Keratinocyte (primary cell): ENCODE measurements at regions not wholly inside any gene's neighbourhood (a gene's known extent, or its start where the extent isn't known, plus 50 kb on each side); places are given as distances from the start of the nearest gene placed in this dataset.

Experiments used
- DNase-seq: peaks from one replicate; pipeline ENCODE4 v3.0.0-alpha.2; 2011; ENCODE audit warnings: low read depth, missing footprints, low spot score
- FAIRE-seq: peaks from 2 replicates; lab custom pipeline; 2011; peaks lifted over from hg19 to GRCh38; lab: Jason Lieb, UNC
- H2AFZ ChIP-seq: 2 replicates; pipeline ENCODE4 v1.6.0; 2012; ENCODE audit warnings: low read length, control low read depth, inconsistent platforms; ENCODE audit not compliant: control insufficient read depth
- H3K27ac ChIP-seq: 2 replicates; pipeline ENCODE4 v1.5.1; 2011; ENCODE audit warnings: low read length; ENCODE audit not compliant: control insufficient read depth, insufficient read depth
- H3K27me3 ChIP-seq: 3 replicates; pipeline ENCODE4 v1.6.0; 2011; ENCODE audit warnings: low read length; ENCODE audit not compliant: control insufficient read depth, insufficient read depth; ENCODE audit errors: extremely low read depth
- H3K36me3 ChIP-seq, 2 experiments: 2 replicates in 1 of 2; 3 replicates in 1 of 2; pipeline ENCODE4 v1.5.1; 2011; ENCODE audit warnings: low read length in 2 of 2, mild to moderate bottlenecking in 1 of 2; ENCODE audit not compliant: control insufficient read depth in 2 of 2, insufficient read depth in 2 of 2; ENCODE audit errors: extremely low read depth in 1 of 2
- H3K4me1 ChIP-seq: 3 replicates; pipeline ENCODE4 v1.5.1; 2011; ENCODE audit warnings: low read length; ENCODE audit not compliant: control insufficient read depth, insufficient read depth; ENCODE audit errors: extremely low read depth
- H3K4me2 ChIP-seq: 3 replicates; pipeline ENCODE4 v1.6.0; 2011; ENCODE audit warnings: low read depth, low read length; ENCODE audit not compliant: control insufficient read depth, insufficient read depth; ENCODE audit errors: extremely low read depth
- H3K4me3 ChIP-seq, 3 experiments: fragments of 200-600 bp in 1 of 3; sonication (generic) in 1 of 3; 2 replicates in 2 of 3; 3 replicates in 1 of 3; pipeline ENCODE4 v1.5.1; 2011 to 2016; ENCODE audit warnings: low read length in 3 of 3, mild to moderate bottlenecking in 3 of 3, control low read depth in 2 of 3, inconsistent platforms in 1 of 3, low read depth in 1 of 3, mixed read lengths in 1 of 3, mixed run types in 1 of 3, moderate library complexity in 1 of 3; ENCODE audit not compliant: control insufficient read depth in 2 of 3, insufficient read depth in 2 of 3; ENCODE audit errors: extremely low read depth in 1 of 3
- H3K79me2 ChIP-seq: 2 replicates; pipeline ENCODE4 v1.6.0; 2012; ENCODE audit warnings: low read length; ENCODE audit not compliant: control insufficient read depth, insufficient read depth
- H3K9ac ChIP-seq: 3 replicates; pipeline ENCODE4 v1.6.0; 2011; ENCODE audit warnings: low read length; ENCODE audit not compliant: control insufficient read depth, insufficient read depth; ENCODE audit errors: extremely low read depth
- H3K9me1 ChIP-seq: 3 replicates; pipeline ENCODE4 v1.6.0; 2011; ENCODE audit warnings: low read length; ENCODE audit not compliant: control insufficient read depth, insufficient read depth; ENCODE audit errors: extremely low read depth
- H3K9me3 ChIP-seq: 2 replicates; pipeline ENCODE4 v1.5.1; 2012; ENCODE audit warnings: low read depth, low read length; ENCODE audit not compliant: control insufficient read depth
- H4K20me1 ChIP-seq: 3 replicates; pipeline ENCODE4 v1.6.0; 2011; ENCODE audit warnings: low read length; ENCODE audit not compliant: control insufficient read depth, insufficient read depth; ENCODE audit errors: extremely low read depth
- CTCF ChIP-seq, 3 experiments: IDR thresholded peaks in 1 of 3; conservative IDR thresholded peaks in 1 of 3; optimal IDR thresholded peaks in 1 of 3; 2 replicates in 2 of 3; 3 replicates in 1 of 3; pipeline versions ENCODE3 to v1.5.1; 2011; ENCODE audit warnings: low read length in 3 of 3, mild to moderate bottlenecking in 3 of 3, moderate library complexity in 2 of 3, control low read depth in 1 of 3, inconsistent platforms in 1 of 3; ENCODE audit not compliant: insufficient read depth in 2 of 3; ENCODE audit errors: extremely low read depth in 1 of 3
- EZH2 ChIP-seq: IDR thresholded peaks from one replicate; pipeline ENCODE4 v1.6.1; 2012; ENCODE audit warnings: inconsistent platforms, mild to moderate bottlenecking, low read length, moderate library complexity
- dilution Hi-C: fragments of 300-500 bp; cut with MboI; formaldehyde crosslinking; loops from one replicate; pipeline ENCODE4 v1.7.0; 2020; ENCODE audit warnings: low sequenced_read_pairs; ENCODE audit not compliant: extremely low pct_ligation_motif_present

- Histone ChIP-seq H3K9me1 (no peaks in the 10 kb centered on the region), H3K79me2 (no peaks in the 10 kb centered on the region), H3K4me3 (no peak overlapping the region), H3K4me1 (no peaks in the 10 kb centered on the region), H3K27ac (no peak overlapping the region), H3K9me3 (no peaks in the 10 kb centered on the region), H3K9ac (no peak overlapping the region), H3K4me2 (no peak overlapping the region), H3K36me3 (no peaks in the 10 kb centered on the region), H2AFZ (no peak overlapping the region), H3K27me3 (no peaks in the 10 kb centered on the region), H4K20me1 (no peaks in the 10 kb centered on the region)
- DNase-seq = no peak
- dilution Hi-C loops = no loop called here
- FAIRE-seq = no peak
- TF ChIP-seq EZH2 (no peak), CTCF (optimal IDR thresholded peaks at IDR 0.05 in 1 of 3, IDR thresholded peaks at IDR 0.05 in 1 of 3, conservative IDR thresholded peaks at IDR 0.05 in 1 of 3; ENCODE audit: extremely low read depth in 1 of 3, insufficient read depth in 2 of 3, low read length in 3 of 3) (no peak)
Measured at GRCh38 chr4:23125118-23125517, 432.4 kb downstream of the GBA3 start.

GRCh38 chr4:23122666-23123400 is 430.1 kb downstream of the GBA3 start:
- Histone ChIP-seq H4K20me1 (no peaks in the 10 kb centered on the region), H3K4me2 (no peak overlapping the region), H3K4me1 (no peaks in the 10 kb centered on the region), H3K4me3 (no peak overlapping the region), H3K79me2 (no peaks in the 10 kb centered on the region), H3K27me3 (no peaks in the 10 kb centered on the region), H3K27ac (no peak overlapping the region), H3K9me3 (no peaks in the 10 kb centered on the region), H2AFZ (no peak overlapping the region), H3K9ac (no peak overlapping the region), H3K36me3 (no peaks in the 10 kb centered on the region), H3K9me1 (no peaks in the 10 kb centered on the region)
- FAIRE-seq = no peak
- dilution Hi-C loops = no loop called here
- TF ChIP-seq CTCF (optimal IDR thresholded peaks at IDR 0.05 in 1 of 3, IDR thresholded peaks at IDR 0.05 in 1 of 3, conservative IDR thresholded peaks at IDR 0.05 in 1 of 3; ENCODE audit: extremely low read depth in 1 of 3, insufficient read depth in 2 of 3, low read length in 3 of 3) (no peak), EZH2 (no peak)
- DNase-seq = no peak
